ENCODE measurements at regions not wholly inside any gene's neighbourhood (a gene's known extent, or its start where the extent isn't known, plus 50 kb on each side); places are given as distances from the start of the nearest gene placed in this dataset.
A peak's percentile ranks its signal among the peaks of the same experiment; 100 is the strongest.
"Not testable (repeated sequence)": the region's sequence is repeated elsewhere in the genome, so short reads cannot be mapped to it uniquely, and the experiment has no call there.

DNA sequence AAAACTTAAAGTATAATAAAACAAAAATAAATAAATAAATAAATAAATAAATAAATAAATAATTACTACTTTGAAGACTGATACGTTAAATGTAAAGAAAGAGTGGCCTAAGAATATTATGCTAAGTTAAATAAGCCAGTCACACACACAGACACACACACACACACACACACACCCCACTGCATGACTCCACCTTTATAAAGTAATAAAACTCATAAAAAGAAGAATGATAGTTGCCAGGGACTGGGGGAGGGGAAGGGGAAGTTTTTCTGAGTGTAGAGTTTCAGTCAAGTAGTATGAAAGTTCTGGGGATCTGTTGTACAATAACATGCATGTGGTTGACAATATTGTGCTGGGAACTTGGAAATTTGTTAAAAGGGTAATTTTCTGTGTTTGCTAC, 1237.5 kb upstream of the GYPC start:
- FAIRE-seq (no peak), DNase-seq (no peak)
- TF ChIP-seq, protein P1, sequence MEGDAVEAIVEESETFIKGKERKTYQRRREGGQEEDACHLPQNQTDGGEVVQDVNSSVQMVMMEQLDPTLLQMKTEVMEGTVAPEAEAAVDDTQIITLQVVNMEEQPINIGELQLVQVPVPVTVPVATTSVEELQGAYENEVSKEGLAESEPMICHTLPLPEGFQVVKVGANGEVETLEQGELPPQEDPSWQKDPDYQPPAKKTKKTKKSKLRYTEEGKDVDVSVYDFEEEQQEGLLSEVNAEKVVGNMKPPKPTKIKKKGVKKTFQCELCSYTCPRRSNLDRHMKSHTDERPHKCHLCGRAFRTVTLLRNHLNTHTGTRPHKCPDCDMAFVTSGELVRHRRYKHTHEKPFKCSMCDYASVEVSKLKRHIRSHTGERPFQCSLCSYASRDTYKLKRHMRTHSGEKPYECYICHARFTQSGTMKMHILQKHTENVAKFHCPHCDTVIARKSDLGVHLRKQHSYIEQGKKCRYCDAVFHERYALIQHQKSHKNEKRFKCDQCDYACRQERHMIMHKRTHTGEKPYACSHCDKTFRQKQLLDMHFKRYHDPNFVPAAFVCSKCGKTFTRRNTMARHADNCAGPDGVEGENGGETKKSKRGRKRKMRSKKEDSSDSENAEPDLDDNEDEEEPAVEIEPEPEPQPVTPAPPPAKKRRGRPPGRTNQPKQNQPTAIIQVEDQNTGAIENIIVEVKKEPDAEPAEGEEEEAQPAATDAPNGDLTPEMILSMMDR (IDR thresholded peaks at IDR 0.05; ENCODE audit: borderline replicate concordance, extremely low read depth, insufficient read depth) = no peak
- Histone ChIP-seq H3K9ac (ENCODE audit: low read length in 3 of 3) (no peak overlapping the region), H3K4me3 (ENCODE audit: low read length in 3 of 3) (no peak overlapping the region), H3K27me3 (ENCODE audit: control insufficient read depth, insufficient read depth, low read length) (no peaks in the 10 kb centered on the region), H3K9me3 (ENCODE audit: control insufficient read depth in 2 of 3, insufficient read depth in 1 of 3, low read length in 3 of 3) (no peaks in the 10 kb centered on the region), H3K36me3 (ENCODE audit: control insufficient read depth in 2 of 3, insufficient read depth in 3 of 3, low read length in 3 of 3) (no peaks in the 10 kb centered on the region), H3K27ac (ENCODE audit: low read depth in 2 of 2, low read length in 2 of 2) (no peak overlapping the region), H3K4me1 (ENCODE audit: control insufficient read depth in 2 of 3, insufficient read depth in 2 of 3, low read depth in 1 of 3, low read length in 3 of 3) (no peaks in the 10 kb centered on the region)
- intact Hi-C loops (cut with DNase I) = no loop called here

- H3K27ac ChIP-seq (ENCODE audit: low read depth in 2 of 2, low read length in 2 of 2); H3K27me3 ChIP-seq (ENCODE audit: control insufficient read depth, insufficient read depth, low read length); H3K9ac ChIP-seq (ENCODE audit: low read length in 3 of 3); H3K4me3 ChIP-seq (ENCODE audit: low read length in 3 of 3); H3K9me3 ChIP-seq (ENCODE audit: control insufficient read depth in 2 of 3, insufficient read depth in 1 of 3, low read length in 3 of 3); intact Hi-C loops (cut with DNase I); FAIRE-seq; H3K4me1 ChIP-seq (ENCODE audit: control insufficient read depth in 2 of 3, insufficient read depth in 2 of 3, low read depth in 1 of 3, low read length in 3 of 3); H3K36me3 ChIP-seq (ENCODE audit: control insufficient read depth in 2 of 3, insufficient read depth in 3 of 3, low read length in 3 of 3): not testable (repeated sequence)
- peak in 1 of 5 donors; percentile 51 for DNase-seq
Observed at GRCh38 chr2:125422198-125422770, 1233.7 kb upstream of the GYPC start.

DNA sequence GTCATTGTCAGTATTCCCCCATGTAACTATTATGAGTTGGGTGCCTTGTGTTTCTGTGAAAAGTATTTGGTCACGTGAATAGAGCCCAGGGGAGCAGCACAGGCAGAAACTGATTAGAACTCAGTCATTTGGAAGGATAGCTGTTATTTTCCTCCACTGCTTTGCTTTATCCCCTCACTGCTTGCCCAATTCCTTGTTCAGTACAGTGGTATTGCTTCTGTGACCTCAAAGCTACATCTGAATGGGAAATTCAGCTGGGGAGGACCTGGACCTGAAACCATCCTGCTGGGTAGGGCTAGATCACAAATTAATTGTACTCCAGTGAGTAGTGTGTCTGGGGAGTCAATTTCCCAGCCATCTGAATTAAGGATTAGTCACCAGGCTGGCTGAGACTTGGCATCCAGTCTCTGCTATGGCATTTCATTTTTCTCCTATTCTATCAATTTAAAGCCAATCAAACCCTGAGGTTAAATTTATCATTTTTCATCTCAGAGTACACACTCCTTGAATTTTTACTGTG, 1231.6 kb upstream of the GYPC start:
- intact Hi-C loops (cut with DNase I) = no loop called here
- Histone ChIP-seq H3K4me3 (ENCODE audit: low read length in 3 of 3) (no peak overlapping the region), H3K9me3 (ENCODE audit: control insufficient read depth in 2 of 3, insufficient read depth in 1 of 3, low read length in 3 of 3) (no peaks in the 10 kb centered on the region), H3K9ac (ENCODE audit: low read length in 3 of 3) (no peak overlapping the region), H3K36me3 (ENCODE audit: control insufficient read depth in 2 of 3, insufficient read depth in 3 of 3, low read length in 3 of 3) (no peaks in the 10 kb centered on the region), H3K27me3 (ENCODE audit: control insufficient read depth, insufficient read depth, low read length) (no peaks in the 10 kb centered on the region), H3K4me1 (ENCODE audit: control insufficient read depth in 2 of 3, insufficient read depth in 2 of 3, low read depth in 1 of 3, low read length in 3 of 3) (no peaks in the 10 kb centered on the region), H3K27ac (ENCODE audit: low read depth in 2 of 2, low read length in 2 of 2) (no peak overlapping the region)
- DNase-seq (no peak), FAIRE-seq (no peak)
- TF ChIP-seq, protein P1 (IDR thresholded peaks at IDR 0.05; ENCODE audit: borderline replicate concordance, extremely low read depth, insufficient read depth) = no peak

- no peak overlapping the region for H3K9ac ChIP-seq (ENCODE audit: low read length in 3 of 3)
- no peaks in the 10 kb centered on the region for H3K27me3 ChIP-seq (ENCODE audit: control insufficient read depth, insufficient read depth, low read length)
- FAIRE-seq (no peak), DNase-seq (no peak)
- H3K9me3 ChIP-seq (ENCODE audit: control insufficient read depth in 2 of 3, insufficient read depth in 1 of 3, low read length in 3 of 3) = no peaks in the 10 kb centered on the region
- no peak overlapping the region for H3K4me3 ChIP-seq (ENCODE audit: low read length in 3 of 3)
- intact Hi-C loops (cut with DNase I) = no loop called here
- no peak overlapping the region for H3K27ac ChIP-seq (ENCODE audit: low read depth in 2 of 2, low read length in 2 of 2)
- no peaks in the 10 kb centered on the region for H3K36me3 ChIP-seq (ENCODE audit: control insufficient read depth in 2 of 3, insufficient read depth in 3 of 3, low read length in 3 of 3)
- H3K4me1 ChIP-seq (ENCODE audit: control insufficient read depth in 2 of 3, insufficient read depth in 2 of 3, low read depth in 1 of 3, low read length in 3 of 3) = no peaks in the 10 kb centered on the region
- TF ChIP-seq, protein P1 (IDR thresholded peaks at IDR 0.05; ENCODE audit: borderline replicate concordance, extremely low read depth, insufficient read depth) = no peak
Observed at GRCh38 chr2:125427721-125428315, 1228.1 kb upstream of the GYPC start.
